K562 (cell line): ENCODE measurements at regions not wholly inside any gene's neighbourhood (a gene's known extent, or its start where the extent isn't known, plus 50 kb on each side); places are given as distances from the start of the nearest gene placed in this dataset.
A peak's percentile ranks its signal among the peaks of the same experiment; 100 is the strongest.

Experiments used
- BHLHE40 ChIP-seq: IDR thresholded peaks from 2 replicates; pipeline ENCODE4 v1.6.1; 2011; ENCODE audit warnings: low read length, improper control_type of control experiment
- CBFA2T2 ChIP-seq: fragments of 450-650 bp; conservative IDR thresholded peaks from 2 replicates; pipeline ENCODE4 v1.6.1; 2017; ENCODE audit warnings: mild to moderate bottlenecking
- CREBBP ChIP-seq: IDR thresholded peaks from one replicate; pipeline ENCODE4 v1.6.1; 2012; ENCODE audit warnings: low read depth, mild to moderate bottlenecking, control low read depth, inconsistent platforms, low read length
- DPF2 ChIP-seq: fragments of 450-650 bp; IDR thresholded peaks from 2 replicates; pipeline ENCODE4 v1.6.1; 2016
- ELF2 ChIP-seq: fragments of 250-450 bp; sonication (Bioruptor Pico); IDR thresholded peaks from 2 replicates; pipeline ENCODE4 v1.5.0; 2021; ENCODE audit warnings: mild to moderate bottlenecking
- FOXJ2 ChIP-seq: fragments of 200-800 bp; sonication (Bioruptor generic); IDR thresholded peaks from 2 replicates; pipeline ENCODE4 v1.6.1; 2016; ENCODE audit warnings: missing genetic modification characterization, missing compliant biosample characterization
- FOXJ3 ChIP-seq: sonication (generic); formaldehyde crosslinking; IDR thresholded peaks from 2 replicates; pipeline ENCODE4 v1.4.0; 2020; ENCODE audit warnings: mild to moderate bottlenecking, missing genetic modification reagents
- HDAC1 ChIP-seq, 2 experiments: fragments of 450-650 bp; IDR thresholded peaks; 2 replicates each; pipeline ENCODE4 v1.6.1; 2016 to 2017; ENCODE audit warnings: inconsistent platforms in 1 of 2, mild to moderate bottlenecking in 1 of 2, moderate library complexity in 1 of 2
- HMG20B ChIP-seq: fragments of 250-450 bp; sonication (Bioruptor Pico); IDR thresholded peaks from 2 replicates; pipeline ENCODE4 v1.5.0; 2021; ENCODE audit warnings: mild to moderate bottlenecking
- MTA2 ChIP-seq: fragments of 450-650 bp; IDR thresholded peaks from 2 replicates; pipeline ENCODE4 v1.6.1; 2016; ENCODE audit warnings: low read depth
- MXI1 ChIP-seq: IDR thresholded peaks from 2 replicates; pipeline ENCODE4 v1.6.1; 2011; ENCODE audit warnings: low read depth, mild to moderate bottlenecking, improper control_type of control experiment, low read length
- NCOA2 ChIP-seq, 2 experiments: fragments of 450-650 bp; IDR thresholded peaks; 2 replicates each; pipeline ENCODE4 v1.6.1; 2018; ENCODE audit warnings: mild to moderate bottlenecking in 2 of 2, moderate library complexity in 1 of 2; ENCODE audit not compliant: partially characterized antibody in 2 of 2
- NR2C1 ChIP-seq, 2 experiments: fragments of 450-650 bp; IDR thresholded peaks; 2 replicates each; pipeline ENCODE4 v1.6.1; 2017; ENCODE audit warnings: mild to moderate bottlenecking in 2 of 2, antibody characterized with exemption in 1 of 2, inconsistent platforms in 1 of 2, missing compliant biosample characterization in 1 of 2, missing genetic modification characterization in 1 of 2
- POLR3G ChIP-seq: IDR thresholded peaks from 2 replicates; pipeline ENCODE4 v1.6.1; 2011; ENCODE audit not compliant: insufficient read length, insufficient replicate concordance; ENCODE audit errors: extremely low read depth
- SMARCE1 ChIP-seq: fragments of 450-650 bp; IDR thresholded peaks from 2 replicates; pipeline ENCODE4 v1.7.1; 2016; ENCODE audit warnings: mild to moderate bottlenecking
- SP2 ChIP-seq: IDR thresholded peaks from 2 replicates; pipeline ENCODE4 v1.6.1; 2011; ENCODE audit warnings: mild to moderate bottlenecking, low read depth, low read length, moderate library complexity; ENCODE audit not compliant: poor library complexity, severe bottlenecking; ENCODE audit errors: extremely low read depth
- TAL1 ChIP-seq: fragments of 450-650 bp; IDR thresholded peaks from 2 replicates; pipeline ENCODE4 v1.6.1; 2016; ENCODE audit warnings: mild to moderate bottlenecking
- ZNF316 ChIP-seq: fragments of 450-650 bp; IDR thresholded peaks from 2 replicates; pipeline ENCODE4 v1.6.1; 2016
- ZNF347 ChIP-seq: fragments of 450-650 bp; formaldehyde crosslinking; IDR thresholded peaks from 2 replicates; pipeline ENCODE4 v1.4.0; 2020; ENCODE audit warnings: low read depth, mild to moderate bottlenecking, moderate library complexity
- ZNF57 ChIP-seq: fragments of 450-650 bp; formaldehyde crosslinking; IDR thresholded peaks from 2 replicates; pipeline ENCODE4 v1.4.0; 2020; ENCODE audit warnings: mild to moderate bottlenecking, moderate library complexity
- ZSCAN29 ChIP-seq: fragments of 450-650 bp; IDR thresholded peaks from 2 replicates; pipeline ENCODE4 v1.6.1; 2017
- TF ChIP-seq, protein P1 (sequence below), 3 experiments: IDR thresholded peaks in 2 of 3; conservative IDR thresholded peaks in 1 of 3; 2 replicates each; pipeline ENCODE4 v1.5.1; 2011 to 2012; ENCODE audit warnings: low read length in 3 of 3, mild to moderate bottlenecking in 3 of 3, control low read depth in 2 of 3, improper control_type of control experiment in 1 of 3, inconsistent platforms in 1 of 3, low read depth in 1 of 3, mixed read lengths in 1 of 3, moderate library complexity in 1 of 3; ENCODE audit not compliant: insufficient read depth in 2 of 3
- TF ChIP-seq, protein P2 (sequence below): sonication (generic); formaldehyde crosslinking; IDR thresholded peaks from 2 replicates; pipeline ENCODE4 v1.9.0; 2022; ENCODE audit warnings: mild to moderate bottlenecking, missing genetic modification reagents
- TF ChIP-seq, protein P3 (sequence below): sonication (generic); formaldehyde crosslinking; IDR thresholded peaks from 2 replicates; pipeline ENCODE4 v1.8.0; 2022; ENCODE audit warnings: missing genetic modification reagents, mild to moderate bottlenecking, borderline replicate concordance

DNA sequence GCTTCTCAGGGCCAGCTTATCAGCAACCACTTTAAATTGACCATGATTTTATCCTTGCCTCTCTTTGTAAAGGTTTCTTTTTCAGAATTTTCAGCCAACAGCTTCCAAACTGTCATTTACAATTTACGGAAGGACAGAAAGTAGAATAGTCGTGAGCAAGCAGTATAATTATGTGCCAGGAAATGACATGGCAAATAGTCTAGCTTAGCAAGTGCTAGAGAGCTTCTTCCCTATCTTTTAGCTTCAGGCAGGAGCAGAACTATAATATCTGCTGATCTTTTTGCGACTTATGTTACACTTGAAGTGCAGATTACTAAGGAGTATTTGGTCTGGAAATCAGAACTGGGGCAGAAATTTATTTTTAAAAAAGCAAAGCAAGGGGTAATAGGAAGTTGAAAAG, 123.0 kb upstream of the AP1S2 start (continued):
- TF ChIP-seq, protein P1, sequence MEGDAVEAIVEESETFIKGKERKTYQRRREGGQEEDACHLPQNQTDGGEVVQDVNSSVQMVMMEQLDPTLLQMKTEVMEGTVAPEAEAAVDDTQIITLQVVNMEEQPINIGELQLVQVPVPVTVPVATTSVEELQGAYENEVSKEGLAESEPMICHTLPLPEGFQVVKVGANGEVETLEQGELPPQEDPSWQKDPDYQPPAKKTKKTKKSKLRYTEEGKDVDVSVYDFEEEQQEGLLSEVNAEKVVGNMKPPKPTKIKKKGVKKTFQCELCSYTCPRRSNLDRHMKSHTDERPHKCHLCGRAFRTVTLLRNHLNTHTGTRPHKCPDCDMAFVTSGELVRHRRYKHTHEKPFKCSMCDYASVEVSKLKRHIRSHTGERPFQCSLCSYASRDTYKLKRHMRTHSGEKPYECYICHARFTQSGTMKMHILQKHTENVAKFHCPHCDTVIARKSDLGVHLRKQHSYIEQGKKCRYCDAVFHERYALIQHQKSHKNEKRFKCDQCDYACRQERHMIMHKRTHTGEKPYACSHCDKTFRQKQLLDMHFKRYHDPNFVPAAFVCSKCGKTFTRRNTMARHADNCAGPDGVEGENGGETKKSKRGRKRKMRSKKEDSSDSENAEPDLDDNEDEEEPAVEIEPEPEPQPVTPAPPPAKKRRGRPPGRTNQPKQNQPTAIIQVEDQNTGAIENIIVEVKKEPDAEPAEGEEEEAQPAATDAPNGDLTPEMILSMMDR (IDR thresholded peaks at IDR 0.05 in 2 of 3, conservative IDR thresholded peaks at IDR 0.05 in 1 of 3; ENCODE audit: insufficient read depth in 2 of 3, low read depth in 1 of 3, low read length in 3 of 3), result no peak
- no peak for TF ChIP-seq SP2
- TF ChIP-seq NR2C1 (IDR thresholded peaks at IDR 0.05), result no peak
- TF ChIP-seq NR2C1 (tag; IDR thresholded peaks at IDR 0.05), result no peak
- TF ChIP-seq POLR3G, result no peak
- no peak for TF ChIP-seq ELF2 (CRISPR knock-in tag)
- peak; percentile 47; the same call in 1 of the 2 replicates for TF ChIP-seq SMARCE1
- no peak for TF ChIP-seq NCOA2 (IDR thresholded peaks at IDR 0.05; ENCODE audit: partially characterized antibody in 2 of 2)
- TF ChIP-seq CBFA2T2, result peak; percentile 71
- TF ChIP-seq CREBBP, result no peak
- peak in 1 of 2 experiments; percentile 35; a peak in 1 of 4 replicates for TF ChIP-seq HDAC1 (IDR thresholded peaks at IDR 0.05)
- no peak for TF ChIP-seq HMG20B
- TF ChIP-seq MTA2, result peak; percentile 43; the same call in 1 of the 2 replicates
- no peak for TF ChIP-seq BHLHE40
- no peak for TF ChIP-seq ZNF57 (CRISPR knock-in tag)
- no peak for TF ChIP-seq ZSCAN29
- TF ChIP-seq FOXJ3 (CRISPR knock-in tag), result no peak
- peak; percentile 71 for TF ChIP-seq DPF2
- TF ChIP-seq, protein P2, sequence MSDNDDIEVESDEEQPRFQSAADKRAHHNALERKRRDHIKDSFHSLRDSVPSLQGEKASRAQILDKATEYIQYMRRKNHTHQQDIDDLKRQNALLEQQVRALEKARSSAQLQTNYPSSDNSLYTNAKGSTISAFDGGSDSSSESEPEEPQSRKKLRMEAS, result no peak
- TF ChIP-seq, protein P3, sequence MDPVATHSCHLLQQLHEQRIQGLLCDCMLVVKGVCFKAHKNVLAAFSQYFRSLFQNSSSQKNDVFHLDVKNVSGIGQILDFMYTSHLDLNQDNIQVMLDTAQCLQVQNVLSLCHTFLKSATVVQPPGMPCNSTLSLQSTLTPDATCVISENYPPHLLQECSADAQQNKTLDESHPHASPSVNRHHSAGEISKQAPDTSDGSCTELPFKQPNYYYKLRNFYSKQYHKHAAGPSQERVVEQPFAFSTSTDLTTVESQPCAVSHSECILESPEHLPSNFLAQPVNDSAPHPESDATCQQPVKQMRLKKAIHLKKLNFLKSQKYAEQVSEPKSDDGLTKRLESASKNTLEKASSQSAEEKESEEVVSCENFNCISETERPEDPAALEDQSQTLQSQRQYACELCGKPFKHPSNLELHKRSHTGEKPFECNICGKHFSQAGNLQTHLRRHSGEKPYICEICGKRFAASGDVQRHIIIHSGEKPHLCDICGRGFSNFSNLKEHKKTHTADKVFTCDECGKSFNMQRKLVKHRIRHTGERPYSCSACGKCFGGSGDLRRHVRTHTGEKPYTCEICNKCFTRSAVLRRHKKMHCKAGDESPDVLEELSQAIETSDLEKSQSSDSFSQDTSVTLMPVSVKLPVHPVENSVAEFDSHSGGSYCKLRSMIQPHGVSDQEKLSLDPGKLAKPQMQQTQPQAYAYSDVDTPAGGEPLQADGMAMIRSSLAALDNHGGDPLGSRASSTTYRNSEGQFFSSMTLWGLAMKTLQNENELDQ, result no peak
- no peak for TF ChIP-seq ZNF347 (CRISPR knock-in tag)
- TF ChIP-seq TAL1, result peak; percentile 76
- peak; percentile 87 for TF ChIP-seq ZNF316
- TF ChIP-seq FOXJ2, result no peak
- no peak for TF ChIP-seq MXI1
